H1 (cell line): ENCODE measurements at regions not wholly inside any gene's neighbourhood (a gene's known extent, or its start where the extent isn't known, plus 50 kb on each side); places are given as distances from the start of the nearest gene placed in this dataset.

Experiments
- EP300 ChIP-seq, 2 experiments: IDR thresholded peaks; 1 replicate in 1 of 2; 2 replicates in 1 of 2; pipeline ENCODE4 v1.6.1; 2011 to 2012; ENCODE audit warnings: low read depth in 2 of 2, low read length in 2 of 2, mild to moderate bottlenecking in 2 of 2, borderline replicate concordance in 1 of 2, inconsistent platforms in 1 of 2, moderate library complexity in 1 of 2
- JUN ChIP-seq: IDR thresholded peaks from 2 replicates; pipeline ENCODE4 v1.6.1; 2011; ENCODE audit warnings: low read depth, mild to moderate bottlenecking, improper control_type of control experiment, low read length
- POU5F1 ChIP-seq: IDR thresholded peaks from 2 replicates; pipeline ENCODE4 v1.6.1; 2011; ENCODE audit warnings: low read depth, mild to moderate bottlenecking, low read length, moderate library complexity
- TF ChIP-seq, protein P1 (sequence below), 3 experiments: IDR thresholded peaks; 1 replicate in 2 of 3; 2 replicates in 1 of 3; pipeline versions ENCODE4 v1.5.1 to v1.6.1; 2011; ENCODE audit warnings: low read length in 3 of 3, mild to moderate bottlenecking in 3 of 3, inconsistent platforms in 2 of 3, low read depth in 1 of 3, moderate library complexity in 1 of 3; ENCODE audit not compliant: insufficient read depth in 1 of 3; ENCODE audit errors: control extremely low read depth in 1 of 3
- TF ChIP-seq, protein P2 (sequence below): IDR thresholded peaks from 2 replicates; pipeline ENCODE4 v1.6.1; 2012; ENCODE audit warnings: low read length, inconsistent platforms

DNA sequence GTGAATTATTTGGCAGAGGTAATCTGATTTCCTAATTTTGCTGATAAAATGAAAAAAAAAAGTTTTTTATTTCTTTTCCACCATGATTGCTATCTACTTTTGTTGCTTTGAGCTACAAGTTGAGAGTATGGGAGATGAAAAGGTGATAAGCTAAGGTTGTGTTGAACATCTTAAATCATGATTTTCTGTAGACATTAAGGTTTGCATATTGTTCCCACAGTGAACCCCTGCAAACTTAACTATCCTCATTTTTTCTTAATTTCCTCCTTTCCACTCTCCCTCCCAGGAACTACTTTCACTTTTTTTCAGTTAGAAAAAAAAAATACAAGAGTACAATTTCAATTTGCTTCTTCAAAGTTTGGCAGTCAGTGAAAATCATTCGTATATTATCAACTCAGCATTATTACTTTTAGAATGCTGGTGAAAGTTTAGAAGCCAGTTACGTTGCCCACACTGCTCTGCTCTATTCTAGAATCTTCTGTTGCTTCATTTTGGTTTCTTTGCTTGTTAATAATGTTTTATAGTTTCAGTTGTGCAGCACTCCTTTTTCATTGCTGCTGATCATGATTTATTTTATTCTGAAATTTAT is 673.8 kb upstream of the CITED2 start (continued):
- TF ChIP-seq, protein P1, sequence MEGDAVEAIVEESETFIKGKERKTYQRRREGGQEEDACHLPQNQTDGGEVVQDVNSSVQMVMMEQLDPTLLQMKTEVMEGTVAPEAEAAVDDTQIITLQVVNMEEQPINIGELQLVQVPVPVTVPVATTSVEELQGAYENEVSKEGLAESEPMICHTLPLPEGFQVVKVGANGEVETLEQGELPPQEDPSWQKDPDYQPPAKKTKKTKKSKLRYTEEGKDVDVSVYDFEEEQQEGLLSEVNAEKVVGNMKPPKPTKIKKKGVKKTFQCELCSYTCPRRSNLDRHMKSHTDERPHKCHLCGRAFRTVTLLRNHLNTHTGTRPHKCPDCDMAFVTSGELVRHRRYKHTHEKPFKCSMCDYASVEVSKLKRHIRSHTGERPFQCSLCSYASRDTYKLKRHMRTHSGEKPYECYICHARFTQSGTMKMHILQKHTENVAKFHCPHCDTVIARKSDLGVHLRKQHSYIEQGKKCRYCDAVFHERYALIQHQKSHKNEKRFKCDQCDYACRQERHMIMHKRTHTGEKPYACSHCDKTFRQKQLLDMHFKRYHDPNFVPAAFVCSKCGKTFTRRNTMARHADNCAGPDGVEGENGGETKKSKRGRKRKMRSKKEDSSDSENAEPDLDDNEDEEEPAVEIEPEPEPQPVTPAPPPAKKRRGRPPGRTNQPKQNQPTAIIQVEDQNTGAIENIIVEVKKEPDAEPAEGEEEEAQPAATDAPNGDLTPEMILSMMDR (IDR thresholded peaks at IDR 0.05; ENCODE audit: control extremely low read depth in 1 of 3, insufficient read depth in 1 of 3, low read depth in 1 of 3, low read length in 3 of 3) = no peak
- TF ChIP-seq, protein P2, sequence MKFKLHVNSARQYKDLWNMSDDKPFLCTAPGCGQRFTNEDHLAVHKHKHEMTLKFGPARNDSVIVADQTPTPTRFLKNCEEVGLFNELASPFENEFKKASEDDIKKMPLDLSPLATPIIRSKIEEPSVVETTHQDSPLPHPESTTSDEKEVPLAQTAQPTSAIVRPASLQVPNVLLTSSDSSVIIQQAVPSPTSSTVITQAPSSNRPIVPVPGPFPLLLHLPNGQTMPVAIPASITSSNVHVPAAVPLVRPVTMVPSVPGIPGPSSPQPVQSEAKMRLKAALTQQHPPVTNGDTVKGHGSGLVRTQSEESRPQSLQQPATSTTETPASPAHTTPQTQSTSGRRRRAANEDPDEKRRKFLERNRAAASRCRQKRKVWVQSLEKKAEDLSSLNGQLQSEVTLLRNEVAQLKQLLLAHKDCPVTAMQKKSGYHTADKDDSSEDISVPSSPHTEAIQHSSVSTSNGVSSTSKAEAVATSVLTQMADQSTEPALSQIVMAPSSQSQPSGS = no peak
- TF ChIP-seq EP300 (IDR thresholded peaks at IDR 0.05; ENCODE audit: borderline replicate concordance in 1 of 2, low read depth in 2 of 2, low read length in 2 of 2) = no peak
- no peak for TF ChIP-seq JUN
- no peak for TF ChIP-seq POU5F1
